ENCODE measurements at regions not wholly inside any gene's neighbourhood (a gene's known extent, or its start where the extent isn't known, plus 50 kb on each side); places are given as distances from the start of the nearest gene placed in this dataset.

DNA sequence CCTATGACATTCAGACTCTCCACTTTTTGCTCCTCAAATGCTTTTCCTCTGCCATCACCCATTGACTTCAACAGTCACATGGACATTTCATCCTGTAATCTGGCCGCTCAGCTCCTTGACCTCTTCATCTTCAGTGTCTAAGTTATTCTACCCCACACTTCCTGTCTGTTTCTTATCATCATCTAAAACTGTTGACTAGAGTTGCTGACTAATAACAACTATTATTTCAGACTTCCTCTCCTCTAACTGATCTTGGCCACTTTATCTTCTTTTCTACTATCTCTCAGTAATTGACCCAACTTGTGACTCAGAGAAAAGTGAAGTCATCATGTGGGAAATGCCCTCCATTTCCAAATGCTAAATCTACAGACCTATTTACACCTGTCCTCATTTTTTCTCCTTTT, 254.7 kb upstream of the TRPC7 start:
- TF ChIP-seq, protein P1, sequence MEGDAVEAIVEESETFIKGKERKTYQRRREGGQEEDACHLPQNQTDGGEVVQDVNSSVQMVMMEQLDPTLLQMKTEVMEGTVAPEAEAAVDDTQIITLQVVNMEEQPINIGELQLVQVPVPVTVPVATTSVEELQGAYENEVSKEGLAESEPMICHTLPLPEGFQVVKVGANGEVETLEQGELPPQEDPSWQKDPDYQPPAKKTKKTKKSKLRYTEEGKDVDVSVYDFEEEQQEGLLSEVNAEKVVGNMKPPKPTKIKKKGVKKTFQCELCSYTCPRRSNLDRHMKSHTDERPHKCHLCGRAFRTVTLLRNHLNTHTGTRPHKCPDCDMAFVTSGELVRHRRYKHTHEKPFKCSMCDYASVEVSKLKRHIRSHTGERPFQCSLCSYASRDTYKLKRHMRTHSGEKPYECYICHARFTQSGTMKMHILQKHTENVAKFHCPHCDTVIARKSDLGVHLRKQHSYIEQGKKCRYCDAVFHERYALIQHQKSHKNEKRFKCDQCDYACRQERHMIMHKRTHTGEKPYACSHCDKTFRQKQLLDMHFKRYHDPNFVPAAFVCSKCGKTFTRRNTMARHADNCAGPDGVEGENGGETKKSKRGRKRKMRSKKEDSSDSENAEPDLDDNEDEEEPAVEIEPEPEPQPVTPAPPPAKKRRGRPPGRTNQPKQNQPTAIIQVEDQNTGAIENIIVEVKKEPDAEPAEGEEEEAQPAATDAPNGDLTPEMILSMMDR (IDR thresholded peaks at IDR 0.05), result no peak
- TF ChIP-seq EZH2phosphoT487 (IDR thresholded peaks at IDR 0.05), result no peak

Measured in neural progenitor cell (in vitro differentiated cells).